ENCODE measurements at regions not wholly inside any gene's neighbourhood (a gene's known extent, or its start where the extent isn't known, plus 50 kb on each side); places are given as distances from the start of the nearest gene placed in this dataset.

DNA sequence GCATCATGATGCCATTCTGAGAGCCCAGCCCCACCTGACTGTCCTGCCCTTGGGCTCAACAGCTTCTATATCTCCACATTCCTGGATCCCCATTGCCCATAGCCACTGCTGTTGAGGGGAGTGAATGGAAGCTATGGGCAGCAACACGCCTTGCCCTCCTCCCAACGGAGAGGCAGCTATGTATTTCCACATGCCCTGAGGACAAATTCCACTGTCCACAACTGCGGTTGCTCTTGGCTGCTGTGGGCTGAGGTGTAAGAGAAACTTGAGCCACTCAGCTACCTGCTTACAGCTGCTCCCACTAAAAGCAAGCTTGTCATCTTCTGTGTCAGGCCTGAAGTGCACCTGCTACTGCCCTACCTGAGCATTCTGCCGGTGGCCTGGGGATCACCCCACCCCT lies 222.9 kb downstream of the PSAT1 start:
- intact Hi-C loops (cut with DNase I; ENCODE audit: low total_unique reads) = no loop called here
- WGBS, 2 donors = 97 to 100% methylated on average over 3 to 4 of the region's 4 CpGs

DNA sequence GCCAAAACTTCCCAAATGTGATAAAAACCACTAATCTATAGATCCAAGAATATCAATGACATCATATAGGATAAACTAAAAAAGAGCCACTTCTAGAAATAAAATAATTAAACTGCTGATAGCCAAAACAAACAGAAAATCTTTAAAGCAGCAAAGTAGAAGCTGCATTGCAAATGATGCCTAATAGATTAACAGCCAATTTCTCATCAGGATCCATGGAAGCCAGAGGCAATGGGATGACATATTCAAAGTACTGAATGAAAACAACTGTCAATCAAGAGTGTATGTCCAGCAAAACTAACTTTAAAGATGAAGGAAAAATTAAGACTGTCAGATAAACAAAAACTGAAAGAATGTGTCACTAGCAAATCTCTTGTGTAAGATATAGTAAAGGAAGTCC lies 224.8 kb downstream of the PSAT1 start:
- Histone ChIP-seq H3K36me3 (ENCODE audit: low read depth, missing control alignments) (no peaks in the 10 kb centered on the region), H3K4me3 (no peak overlapping the region), H3K4me1 (no peaks in the 10 kb centered on the region), H3K27me3 (no peaks in the 10 kb centered on the region), H3K9me3 (no peaks in the 10 kb centered on the region), H3K27ac (no peak overlapping the region)
- intact Hi-C loops (cut with DNase I; ENCODE audit: low total_unique reads) = no loop called here
- TF ChIP-seq, protein P1, sequence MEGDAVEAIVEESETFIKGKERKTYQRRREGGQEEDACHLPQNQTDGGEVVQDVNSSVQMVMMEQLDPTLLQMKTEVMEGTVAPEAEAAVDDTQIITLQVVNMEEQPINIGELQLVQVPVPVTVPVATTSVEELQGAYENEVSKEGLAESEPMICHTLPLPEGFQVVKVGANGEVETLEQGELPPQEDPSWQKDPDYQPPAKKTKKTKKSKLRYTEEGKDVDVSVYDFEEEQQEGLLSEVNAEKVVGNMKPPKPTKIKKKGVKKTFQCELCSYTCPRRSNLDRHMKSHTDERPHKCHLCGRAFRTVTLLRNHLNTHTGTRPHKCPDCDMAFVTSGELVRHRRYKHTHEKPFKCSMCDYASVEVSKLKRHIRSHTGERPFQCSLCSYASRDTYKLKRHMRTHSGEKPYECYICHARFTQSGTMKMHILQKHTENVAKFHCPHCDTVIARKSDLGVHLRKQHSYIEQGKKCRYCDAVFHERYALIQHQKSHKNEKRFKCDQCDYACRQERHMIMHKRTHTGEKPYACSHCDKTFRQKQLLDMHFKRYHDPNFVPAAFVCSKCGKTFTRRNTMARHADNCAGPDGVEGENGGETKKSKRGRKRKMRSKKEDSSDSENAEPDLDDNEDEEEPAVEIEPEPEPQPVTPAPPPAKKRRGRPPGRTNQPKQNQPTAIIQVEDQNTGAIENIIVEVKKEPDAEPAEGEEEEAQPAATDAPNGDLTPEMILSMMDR (IDR thresholded peaks at IDR 0.05) = no peak
- no peak for TF ChIP-seq POLR2A (IDR thresholded peaks at IDR 0.05)
- DNase-seq = no peak

More for the DNA sequence above, 222.9 kb downstream of the PSAT1 start:
- TF ChIP-seq POLR2A (IDR thresholded peaks at IDR 0.05) = no peak
- TF ChIP-seq, protein P1 (IDR thresholded peaks at IDR 0.05) = no peak
- Histone ChIP-seq H3K27ac (no peak overlapping the region), H3K9me3 (no peaks in the 10 kb centered on the region), H3K4me3 (no peak overlapping the region), H3K27me3 (no peaks in the 10 kb centered on the region), H3K36me3 (ENCODE audit: low read depth, missing control alignments) (no peaks in the 10 kb centered on the region), H3K4me1 (no peaks in the 10 kb centered on the region)
- no peak for DNase-seq

DNA sequence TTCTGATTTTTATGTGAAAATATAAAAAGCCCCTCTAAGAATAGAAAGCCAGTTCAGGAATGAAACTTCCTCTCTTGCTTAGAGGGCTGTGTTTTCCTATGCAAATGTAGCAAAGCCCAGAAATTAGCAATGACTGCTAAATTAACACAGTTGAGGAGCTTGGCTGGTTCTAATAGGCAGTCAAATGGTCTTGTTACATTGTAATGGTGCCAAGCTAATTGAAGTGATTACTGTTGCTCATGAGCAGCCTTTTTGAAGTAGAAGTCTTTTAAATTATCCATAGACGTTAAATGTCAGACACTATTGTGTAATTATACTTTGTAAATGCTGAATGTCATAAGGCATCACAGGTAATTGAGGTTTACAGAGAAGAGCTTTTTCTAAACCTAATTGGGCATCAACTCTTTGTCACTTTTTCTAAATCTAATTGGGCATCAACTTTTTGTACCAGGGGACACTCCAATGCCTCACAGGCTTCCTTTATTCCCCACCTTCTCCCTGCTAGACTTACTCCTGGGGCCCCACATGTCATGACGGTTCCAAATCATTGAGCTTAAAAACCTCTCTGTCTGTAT lies 229.1 kb downstream of the PSAT1 start:
- Histone ChIP-seq H3K27me3 (no peaks in the 10 kb centered on the region), H3K4me1 (no peaks in the 10 kb centered on the region), H3K36me3 (ENCODE audit: low read depth, missing control alignments) (no peaks in the 10 kb centered on the region), H3K4me3 (no peak overlapping the region), H3K9me3 (no peaks in the 10 kb centered on the region), H3K27ac (no peak overlapping the region)
- intact Hi-C loops (cut with DNase I; ENCODE audit: low total_unique reads) = no loop called here
- WGBS, 2 donors = 75 to 80% methylated on average over 2 of the region's 2 CpGs
- DNase-seq = no peak
- no peak for TF ChIP-seq POLR2A (IDR thresholded peaks at IDR 0.05)
- TF ChIP-seq, protein P1 (IDR thresholded peaks at IDR 0.05) = no peak

DNA sequence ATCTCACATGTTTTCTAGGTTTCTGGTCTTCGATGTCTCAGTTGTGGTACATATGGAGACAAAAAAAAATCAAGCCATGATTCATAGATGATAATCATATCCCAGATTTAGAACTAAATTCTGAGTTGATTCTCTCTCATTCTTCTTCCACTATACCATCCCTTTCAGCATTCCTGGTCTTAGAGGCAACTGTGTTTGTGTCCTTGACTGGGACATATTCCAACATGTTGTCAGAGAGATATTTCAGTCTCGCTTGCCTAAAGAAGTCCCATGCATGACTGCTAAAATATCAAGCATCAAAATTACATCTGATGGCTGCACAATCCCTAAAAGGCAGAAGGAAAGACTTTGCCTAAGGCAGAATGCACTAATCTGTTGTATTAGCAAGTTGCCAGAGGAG lies 236.6 kb downstream of the PSAT1 start:
- Histone ChIP-seq H3K9me3 (no peaks in the 10 kb centered on the region), H3K4me3 (no peak overlapping the region), H3K27ac (no peak overlapping the region), H3K4me1 (no peaks in the 10 kb centered on the region), H3K27me3 (no peaks in the 10 kb centered on the region), H3K36me3 (ENCODE audit: low read depth, missing control alignments) (no peaks in the 10 kb centered on the region)
- no peak for DNase-seq
- intact Hi-C loops (cut with DNase I; ENCODE audit: low total_unique reads) = no loop called here
- TF ChIP-seq, protein P1 (IDR thresholded peaks at IDR 0.05) = no peak
- no peak for TF ChIP-seq POLR2A (IDR thresholded peaks at IDR 0.05)
- WGBS, 2 donors = 65 to 73% methylated on average over 2 of the region's 2 CpGs

DNA sequence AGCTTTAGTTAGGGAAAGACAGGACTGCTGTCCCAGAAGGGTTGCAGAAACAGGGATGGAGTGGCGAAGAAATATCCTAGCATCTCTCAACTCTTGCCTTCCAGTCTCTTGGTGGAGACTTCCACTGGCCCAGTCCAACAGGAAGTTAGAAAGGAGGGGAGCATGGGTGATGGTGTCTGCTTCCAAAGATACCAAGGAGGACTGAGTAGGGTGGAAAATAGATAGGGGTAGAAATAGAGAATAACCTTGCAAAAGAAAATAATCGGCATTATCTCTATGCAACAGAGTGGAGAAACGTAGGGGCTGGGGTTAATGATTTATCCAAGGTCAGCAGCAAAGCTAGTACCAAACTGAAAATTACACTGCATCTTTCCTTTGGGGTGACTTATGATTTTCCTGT lies 242.3 kb downstream of the PSAT1 start:
- H3K27me3 ChIP-seq = no peaks in the 10 kb centered on the region
- intact Hi-C loops (cut with DNase I; ENCODE audit: low total_unique reads) = no loop called here
- WGBS, 2 donors = 67 to 77% methylated on average over 3 of the region's 3 CpGs
- H3K4me1 ChIP-seq = no peaks in the 10 kb centered on the region
- H3K36me3 ChIP-seq (ENCODE audit: low read depth, missing control alignments) = no peaks in the 10 kb centered on the region
- no peak for TF ChIP-seq POLR2A (IDR thresholded peaks at IDR 0.05)
- TF ChIP-seq, protein P1 (IDR thresholded peaks at IDR 0.05) = no peak
- no peaks in the 10 kb centered on the region for H3K9me3 ChIP-seq
- no peak for DNase-seq
- H3K27ac ChIP-seq = no peak overlapping the region
- no peak overlapping the region for H3K4me3 ChIP-seq

Data from testis (tissue), 2 donors.